ENCODE measurements at regions not wholly inside any gene's neighbourhood (a gene's known extent, or its start where the extent isn't known, plus 50 kb on each side); places are given as distances from the start of the nearest gene placed in this dataset.

DNA sequence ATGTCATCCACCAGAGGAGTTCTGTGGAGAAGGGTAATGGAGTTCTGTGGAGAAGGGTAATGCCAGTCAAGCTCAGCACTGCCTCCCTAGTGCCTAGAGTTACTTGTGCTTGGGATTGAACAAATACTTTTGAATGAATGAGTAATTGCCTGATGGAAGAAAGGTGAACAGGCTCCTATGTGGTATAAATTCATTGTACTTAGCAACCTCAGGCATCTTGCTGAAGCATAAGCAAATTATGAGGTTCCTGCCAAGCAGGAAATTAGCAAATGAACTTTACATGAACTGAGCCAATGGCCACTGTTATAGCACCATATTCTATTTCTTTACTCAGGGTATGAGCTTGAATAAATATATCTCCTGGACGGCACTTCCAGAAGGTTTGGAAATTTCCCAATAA is 1047.2 kb downstream of the SLC6A15 start:
- no peak for DNase-seq (ENCODE audit: low spot score, unreplicated experiment)
- TF ChIP-seq, protein P1, sequence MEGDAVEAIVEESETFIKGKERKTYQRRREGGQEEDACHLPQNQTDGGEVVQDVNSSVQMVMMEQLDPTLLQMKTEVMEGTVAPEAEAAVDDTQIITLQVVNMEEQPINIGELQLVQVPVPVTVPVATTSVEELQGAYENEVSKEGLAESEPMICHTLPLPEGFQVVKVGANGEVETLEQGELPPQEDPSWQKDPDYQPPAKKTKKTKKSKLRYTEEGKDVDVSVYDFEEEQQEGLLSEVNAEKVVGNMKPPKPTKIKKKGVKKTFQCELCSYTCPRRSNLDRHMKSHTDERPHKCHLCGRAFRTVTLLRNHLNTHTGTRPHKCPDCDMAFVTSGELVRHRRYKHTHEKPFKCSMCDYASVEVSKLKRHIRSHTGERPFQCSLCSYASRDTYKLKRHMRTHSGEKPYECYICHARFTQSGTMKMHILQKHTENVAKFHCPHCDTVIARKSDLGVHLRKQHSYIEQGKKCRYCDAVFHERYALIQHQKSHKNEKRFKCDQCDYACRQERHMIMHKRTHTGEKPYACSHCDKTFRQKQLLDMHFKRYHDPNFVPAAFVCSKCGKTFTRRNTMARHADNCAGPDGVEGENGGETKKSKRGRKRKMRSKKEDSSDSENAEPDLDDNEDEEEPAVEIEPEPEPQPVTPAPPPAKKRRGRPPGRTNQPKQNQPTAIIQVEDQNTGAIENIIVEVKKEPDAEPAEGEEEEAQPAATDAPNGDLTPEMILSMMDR (IDR thresholded peaks at IDR 0.05; ENCODE audit: unreplicated experiment) = no peak
- Mint-ChIP-seq H3K27me3 (no peaks in the 10 kb centered on the region), H3K4me3 (ENCODE audit: low read depth) (no peak overlapping the region), H3K9me3 (ENCODE audit: low read depth) (no peaks in the 10 kb centered on the region), H3K4me1 (ENCODE audit: low read depth) (no peaks in the 10 kb centered on the region), H3K27ac (no peak overlapping the region), H3K36me3 (ENCODE audit: insufficient read depth) (no peaks in the 10 kb centered on the region)

DNA sequence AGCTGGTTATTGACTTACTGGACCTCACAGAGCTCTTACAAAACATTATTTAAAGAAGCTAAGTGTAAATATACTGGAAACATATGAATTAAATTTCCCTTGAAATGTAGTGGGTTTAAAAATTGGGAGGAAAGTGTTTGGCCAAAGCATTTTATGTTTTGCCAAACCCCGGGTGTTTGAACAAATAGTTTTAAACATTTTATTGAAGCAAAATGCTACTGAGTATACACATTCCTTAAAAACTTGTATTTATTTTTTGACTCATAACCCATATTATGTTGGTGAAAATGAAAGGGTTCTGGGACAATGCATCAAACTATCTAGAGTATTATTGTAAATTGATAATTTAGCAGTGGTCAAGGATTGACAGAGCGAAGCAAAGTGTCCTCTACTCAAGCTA is 1048.5 kb downstream of the SLC6A15 start:
- Mint-ChIP-seq H3K4me3 (ENCODE audit: low read depth) (no peak overlapping the region), H3K27ac (no peak overlapping the region), H3K36me3 (ENCODE audit: insufficient read depth) (no peaks in the 10 kb centered on the region), H3K27me3 (no peaks in the 10 kb centered on the region), H3K4me1 (ENCODE audit: low read depth) (no peaks in the 10 kb centered on the region), H3K9me3 (ENCODE audit: low read depth) (no peaks in the 10 kb centered on the region)
- TF ChIP-seq, protein P1 (IDR thresholded peaks at IDR 0.05; ENCODE audit: unreplicated experiment) = no peak
- DNase-seq (ENCODE audit: low spot score, unreplicated experiment) = no peak

DNA sequence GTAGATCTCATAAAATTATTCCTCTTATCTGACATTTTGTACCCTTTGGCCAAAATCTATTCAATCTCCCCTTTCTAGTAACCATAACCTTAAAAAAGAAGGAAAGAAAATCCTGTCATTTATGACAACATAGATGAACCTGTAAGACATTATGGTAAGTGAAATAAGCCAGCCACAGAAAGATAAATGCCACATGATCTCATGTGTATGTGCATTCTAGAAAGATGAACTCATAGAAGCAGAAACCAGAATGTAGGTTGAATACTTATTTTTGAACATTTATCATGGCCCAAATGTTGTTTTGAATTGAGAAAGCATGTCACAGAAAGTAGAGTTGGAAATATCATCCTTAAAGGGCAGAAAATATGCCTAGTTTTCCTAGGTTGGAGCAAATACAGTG is 1053.6 kb downstream of the SLC6A15 start:
- H3K4me3 Mint-ChIP-seq (ENCODE audit: low read depth) = no peak overlapping the region
- H3K9me3 Mint-ChIP-seq (ENCODE audit: low read depth) = peaks cover 14% of the 10 kb centered on the region
- no peak overlapping the region for H3K27ac Mint-ChIP-seq
- no peaks in the 10 kb centered on the region for H3K4me1 Mint-ChIP-seq (ENCODE audit: low read depth)
- DNase-seq (ENCODE audit: low spot score, unreplicated experiment) = no peak
- no peaks in the 10 kb centered on the region for H3K27me3 Mint-ChIP-seq
- TF ChIP-seq, protein P1 (IDR thresholded peaks at IDR 0.05; ENCODE audit: unreplicated experiment) = no peak
- H3K36me3 Mint-ChIP-seq (ENCODE audit: insufficient read depth) = no peaks in the 10 kb centered on the region

DNA sequence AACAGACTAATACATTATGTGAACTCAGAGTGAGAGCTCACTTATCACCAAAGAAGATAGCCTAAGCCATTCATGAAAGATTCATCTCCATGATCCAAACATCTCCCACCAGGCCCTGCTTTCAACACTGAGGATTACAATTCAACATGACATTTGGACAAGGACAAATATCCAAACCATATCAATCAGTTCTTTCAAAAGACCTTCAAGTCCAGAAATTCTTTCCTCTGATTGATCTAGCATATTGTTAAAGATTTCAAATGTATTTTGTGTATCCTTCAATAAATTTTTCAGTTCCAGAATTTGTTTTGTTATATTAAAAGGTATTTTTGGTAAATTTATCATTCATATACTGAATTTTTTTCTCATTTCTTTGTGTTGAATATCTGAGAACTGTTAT is 1055.8 kb downstream of the SLC6A15 start:
- no peaks in the 10 kb centered on the region for H3K36me3 Mint-ChIP-seq (ENCODE audit: insufficient read depth)
- no peaks in the 10 kb centered on the region for H3K27me3 Mint-ChIP-seq
- no peak for DNase-seq (ENCODE audit: low spot score, unreplicated experiment)
- TF ChIP-seq, protein P1 (IDR thresholded peaks at IDR 0.05; ENCODE audit: unreplicated experiment) = no peak
- H3K27ac Mint-ChIP-seq = no peak overlapping the region
- H3K4me3 Mint-ChIP-seq (ENCODE audit: low read depth) = no peak overlapping the region
- H3K9me3 Mint-ChIP-seq (ENCODE audit: low read depth) = peaks cover 14% of the 10 kb centered on the region
- H3K4me1 Mint-ChIP-seq (ENCODE audit: low read depth) = no peaks in the 10 kb centered on the region

DNA sequence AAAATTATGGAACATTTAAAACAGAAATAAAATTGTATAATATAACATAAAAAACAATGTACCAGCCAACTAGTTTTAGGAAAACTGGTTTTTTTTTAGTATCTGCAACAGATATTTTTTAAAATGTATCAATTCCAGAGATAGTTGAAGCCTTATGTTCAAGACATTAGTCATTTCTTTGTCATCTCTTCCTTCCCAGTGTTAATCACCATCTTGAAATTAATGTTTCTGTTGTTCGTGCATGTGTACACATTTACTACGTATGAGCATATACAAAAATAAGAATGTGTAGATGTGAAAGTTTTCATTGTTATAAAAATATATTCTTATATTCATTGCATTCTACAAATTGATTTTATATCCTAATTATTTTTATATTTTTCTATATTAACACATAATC is 1062.1 kb downstream of the SLC6A15 start:
- Mint-ChIP-seq H3K9me3 (ENCODE audit: low read depth) (peaks cover 7% of the 10 kb centered on the region), H3K4me1 (ENCODE audit: low read depth) (no peaks in the 10 kb centered on the region), H3K27me3 (no peaks in the 10 kb centered on the region), H3K27ac (no peak overlapping the region), H3K36me3 (ENCODE audit: insufficient read depth) (no peaks in the 10 kb centered on the region), H3K4me3 (ENCODE audit: low read depth) (no peak overlapping the region)
- TF ChIP-seq, protein P1 (IDR thresholded peaks at IDR 0.05; ENCODE audit: unreplicated experiment) = no peak
- DNase-seq (ENCODE audit: low spot score, unreplicated experiment) = no peak

Measured in progenitor cell of endocrine pancreas (in vitro differentiated cells).